IPS DF 6.9 (cell line): ENCODE measurements at regions not wholly inside any gene's neighbourhood (a gene's known extent, or its start where the extent isn't known, plus 50 kb on each side); places are given as distances from the start of the nearest gene placed in this dataset.
"Not testable (repeated sequence)": the region's sequence is repeated elsewhere in the genome, so short reads cannot be mapped to it uniquely, and the experiment has no call there.

Experiments used
- DNase-seq: peaks from one replicate; pipeline ENCODE4 v3.0.0-alpha.2; 2013; ENCODE audit warnings: low read depth, low spot score
- H3K27ac ChIP-seq: one replicate; pipeline ENCODE4 v1.5.1; 2013; ENCODE audit warnings: low read length, control low read depth
- H3K27me3 ChIP-seq: 2 replicates; pipeline ENCODE4 v1.6.1; 2013; ENCODE audit warnings: mild to moderate bottlenecking, low read length; ENCODE audit not compliant: control insufficient read depth, insufficient read depth
- H3K36me3 ChIP-seq: 2 replicates; pipeline ENCODE4 v1.6.1; 2013; ENCODE audit warnings: low read length; ENCODE audit not compliant: control insufficient read depth, insufficient read depth
- H3K4me1 ChIP-seq: 2 replicates; pipeline ENCODE4 v1.6.1; 2013; ENCODE audit warnings: low read length; ENCODE audit not compliant: control insufficient read depth, insufficient read depth
- H3K4me3 ChIP-seq: 2 replicates; pipeline ENCODE4 v1.5.1; 2013; ENCODE audit warnings: mild to moderate bottlenecking, low read length
- H3K9me3 ChIP-seq: 2 replicates; pipeline ENCODE4 v1.6.1; 2013; ENCODE audit warnings: low read length, inconsistent platforms; ENCODE audit not compliant: control insufficient read depth, insufficient read depth
- WGBS: extraction: QIAGEN DNeasy Blood & Tissue Kit; methylation state at CpG from one replicate; pipeline ENCODE4 v1.1.7; 2013; ENCODE audit warnings: mixed read lengths, missing lambda C conversion rate; ENCODE audit not compliant: insufficient read length, insufficient coverage; 5-methylcytosine and 5-hydroxymethylcytosine counted together

DNA sequence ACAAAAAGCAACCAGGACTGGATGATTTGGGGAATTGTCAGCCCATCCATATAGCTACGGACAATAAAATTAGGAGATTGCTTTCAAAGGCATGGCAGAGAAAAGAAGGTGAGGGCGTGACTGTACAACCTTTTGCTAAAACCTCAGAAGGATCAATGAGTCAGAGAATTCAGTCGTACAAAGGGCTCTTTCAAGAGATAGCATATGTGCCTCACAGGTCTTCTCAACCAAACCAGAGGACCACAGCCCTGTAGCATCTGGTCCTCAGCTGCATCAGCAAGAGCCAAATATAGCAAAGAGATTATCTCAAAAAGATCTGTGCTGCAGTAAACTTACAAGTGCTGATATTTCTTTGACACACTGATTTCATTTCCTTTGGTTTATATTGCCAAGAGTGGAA lies 149.9 kb upstream of the RAB6C start:
- DNase-seq = no peak
- peaks cover 1% of the 10 kb centered on the region; the same call in 1 of the 2 replicates for H3K4me1 ChIP-seq
- no peaks in the 10 kb centered on the region for H3K9me3 ChIP-seq
- no peak overlapping the region for H3K27ac ChIP-seq
- no peaks in the 10 kb centered on the region for H3K36me3 ChIP-seq
- H3K4me3 ChIP-seq = no peak overlapping the region
- no peaks in the 10 kb centered on the region for H3K27me3 ChIP-seq
- WGBS = no CpG with 5 or more reads among the region's 3 CpGs

GRCh38 chr2:129831018-129831417 lies 148.4 kb upstream of the RAB6C start:
- DNase-seq = no peak
- H3K27ac ChIP-seq = no peak overlapping the region
- WGBS = no CpG with 5 or more reads among the region's 2 CpGs
- no peaks in the 10 kb centered on the region for H3K36me3 ChIP-seq
- no peaks in the 10 kb centered on the region for H3K9me3 ChIP-seq
- H3K4me1 ChIP-seq = peaks cover 1% of the 10 kb centered on the region; the same call in 1 of the 2 replicates
- H3K27me3 ChIP-seq = no peaks in the 10 kb centered on the region
- H3K4me3 ChIP-seq = no peak overlapping the region

- H3K9me3 ChIP-seq, H3K36me3 ChIP-seq, H3K4me1 ChIP-seq, H3K4me3 ChIP-seq, DNase-seq, H3K27me3 ChIP-seq, H3K27ac ChIP-seq: not testable (repeated sequence)
- no CpG with 5 or more reads among the region's 20 CpGs for WGBS
Observed at GRCh38 chr2:129833465-129833864, 146.0 kb upstream of the RAB6C start.

- no peaks in the 10 kb centered on the region for H3K9me3 ChIP-seq
- H3K4me1 ChIP-seq = no peaks in the 10 kb centered on the region; the same call in 1 of the 2 replicates
- H3K36me3 ChIP-seq = no peaks in the 10 kb centered on the region
- no peaks in the 10 kb centered on the region for H3K27me3 ChIP-seq
- no CpG with 5 or more reads among the region's 1 CpG for WGBS
- H3K4me3 ChIP-seq = no peak overlapping the region
- DNase-seq = no peak
- H3K27ac ChIP-seq = no peak overlapping the region
Observed at GRCh38 chr2:129847043-129847442, 132.4 kb upstream of the RAB6C start.

- no CpG with 5 or more reads among the region's 6 CpGs for WGBS
- Histone ChIP-seq H3K4me3 (no peak overlapping the region), H3K27ac (no peak overlapping the region), H3K36me3 (no peaks in the 10 kb centered on the region), H3K4me1 (no peaks in the 10 kb centered on the region; the same call in 1 of the 2 replicates), H3K9me3 (no peaks in the 10 kb centered on the region), H3K27me3 (no peaks in the 10 kb centered on the region)
- DNase-seq = no peak
Observed at GRCh38 chr2:129849559-129850160, 129.8 kb upstream of the RAB6C start.

DNA sequence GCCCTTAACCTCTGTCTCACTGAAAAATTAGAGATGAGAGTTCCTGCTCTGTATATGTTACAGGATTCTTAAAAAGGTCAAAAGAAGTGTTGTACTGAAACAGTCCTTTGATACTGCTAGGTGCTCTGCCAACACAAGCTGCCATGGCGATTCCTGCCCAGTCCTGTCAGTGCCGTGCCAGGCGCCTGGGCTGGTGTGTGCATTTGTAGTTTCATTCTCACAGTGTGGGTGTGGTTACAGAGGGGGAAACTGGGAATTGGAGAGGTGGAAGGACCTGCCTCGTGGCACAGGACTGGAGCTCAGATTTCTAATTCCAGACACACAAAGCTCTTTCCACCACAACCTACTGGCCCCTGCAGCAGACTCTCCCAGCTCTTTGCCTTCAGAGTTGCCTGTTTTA lies 122.3 kb upstream of the RAB6C start:
- Histone ChIP-seq H3K9me3 (no peaks in the 10 kb centered on the region), H3K4me1 (peaks cover 3% of the 10 kb centered on the region; the same call in 1 of the 2 replicates), H3K36me3 (no peaks in the 10 kb centered on the region), H3K4me3 (no peak overlapping the region), H3K27me3 (no peaks in the 10 kb centered on the region), H3K27ac (no peak overlapping the region)
- no peak for DNase-seq
- WGBS = no CpG with 5 or more reads among the region's 4 CpGs

- H3K27me3 ChIP-seq = no peaks in the 10 kb centered on the region
- no peaks in the 10 kb centered on the region for H3K36me3 ChIP-seq
- H3K4me1 ChIP-seq = peaks cover 4% of the 10 kb centered on the region; the same call in 1 of the 2 replicates
- no peaks in the 10 kb centered on the region for H3K9me3 ChIP-seq
- no peak for DNase-seq
- WGBS = no CpG with 5 or more reads among the region's 9 CpGs
- H3K27ac ChIP-seq = no peak overlapping the region
- no peak overlapping the region for H3K4me3 ChIP-seq
Observed at GRCh38 chr2:129859175-129859574, 120.3 kb upstream of the RAB6C start.

- Histone ChIP-seq H3K4me1 (peaks cover 4% of the 10 kb centered on the region; the same call in 1 of the 2 replicates), H3K27me3 (no peaks in the 10 kb centered on the region), H3K4me3 (no peak overlapping the region), H3K36me3 (no peaks in the 10 kb centered on the region), H3K9me3 (no peaks in the 10 kb centered on the region), H3K27ac (no peak overlapping the region)
- DNase-seq = no peak
Observed at GRCh38 chr2:129860088-129860487, 119.4 kb upstream of the RAB6C start.

- H3K4me1 ChIP-seq = peaks cover 4% of the 10 kb centered on the region; the same call in 1 of the 2 replicates
- H3K27me3 ChIP-seq = no peaks in the 10 kb centered on the region
- H3K36me3 ChIP-seq = no peaks in the 10 kb centered on the region
- WGBS = no CpG with 5 or more reads among the region's 10 CpGs
- H3K4me3 ChIP-seq = no peak overlapping the region
- no peaks in the 10 kb centered on the region for H3K9me3 ChIP-seq
- H3K27ac ChIP-seq = no peak overlapping the region
- DNase-seq = no peak
Observed at GRCh38 chr2:129861666-129862288, 117.7 kb upstream of the RAB6C start.

DNA sequence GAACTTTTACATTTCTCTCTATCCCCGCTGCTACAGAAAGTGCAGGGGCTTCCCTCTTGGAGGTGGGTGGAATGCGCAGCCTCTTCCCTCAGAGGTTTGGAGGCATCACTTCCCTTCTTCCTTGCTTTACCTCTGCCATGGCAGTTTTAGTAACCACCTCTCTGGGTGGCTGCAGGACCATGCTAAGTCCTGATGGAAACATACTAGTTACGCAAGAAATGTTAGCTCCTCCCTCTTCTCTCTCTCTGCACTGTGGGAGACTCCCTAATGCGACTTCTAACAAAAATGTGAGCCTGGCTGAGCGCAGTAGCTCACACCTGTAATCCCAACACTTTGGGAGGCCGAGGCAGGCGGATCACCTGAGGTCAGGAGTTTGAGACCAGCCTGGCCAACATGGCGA lies 116.8 kb upstream of the RAB6C start:
- Histone ChIP-seq H3K27ac (no peak overlapping the region), H3K4me1 (peaks cover 4% of the 10 kb centered on the region; the same call in 1 of the 2 replicates), H3K27me3 (no peaks in the 10 kb centered on the region), H3K9me3 (no peaks in the 10 kb centered on the region), H3K4me3 (no peak overlapping the region), H3K36me3 (no peaks in the 10 kb centered on the region)
- WGBS = no CpG with 5 or more reads among the region's 8 CpGs
- no peak for DNase-seq

DNA sequence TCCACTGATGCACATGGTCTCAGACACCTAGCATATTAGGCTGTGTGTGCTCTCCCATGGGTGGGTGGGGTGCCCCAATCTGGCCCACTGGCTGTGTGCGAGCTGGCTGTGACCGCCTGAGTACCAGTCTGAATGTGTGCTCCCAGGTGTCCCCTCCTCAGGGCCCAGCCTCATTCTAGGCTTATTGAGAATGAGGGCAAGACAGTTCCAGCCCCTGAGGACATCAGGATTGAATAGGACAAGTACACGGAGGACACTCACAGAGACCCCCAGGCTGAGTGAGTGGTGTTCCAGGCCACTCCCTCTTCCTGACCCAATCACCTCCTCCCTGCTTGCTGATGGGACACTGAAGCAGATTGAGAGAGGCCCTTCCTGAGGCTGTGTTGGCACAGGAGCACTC lies 116.1 kb upstream of the RAB6C start:
- H3K27me3 ChIP-seq = no peaks in the 10 kb centered on the region
- H3K36me3 ChIP-seq = no peaks in the 10 kb centered on the region
- no peak overlapping the region for H3K27ac ChIP-seq
- H3K4me3 ChIP-seq = no peak overlapping the region
- WGBS = no CpG with 5 or more reads among the region's 3 CpGs
- no peak for DNase-seq
- H3K4me1 ChIP-seq = peaks cover 4% of the 10 kb centered on the region; the same call in 1 of the 2 replicates
- no peaks in the 10 kb centered on the region for H3K9me3 ChIP-seq
